ENCODE measurements at regions not wholly inside any gene's neighbourhood (a gene's known extent, or its start where the extent isn't known, plus 50 kb on each side); places are given as distances from the start of the nearest gene placed in this dataset.
A peak's percentile ranks its signal among the peaks of the same experiment; 100 is the strongest.
"Not testable (repeated sequence)": the region's sequence is repeated elsewhere in the genome, so short reads cannot be mapped to it uniquely, and the experiment has no call there.

GRCh38 chr1:220942278-220942677, 63.0 kb downstream of the HLX start:
- DNase-seq (ENCODE audit: low spot score) (no peak), ATAC-seq (no peak)

GRCh38 chr1:220942914-220943313, 63.7 kb downstream of the HLX start:
- not testable (repeated sequence) for ATAC-seq; DNase-seq (ENCODE audit: low spot score)

GRCh38 chr1:220943319-220943996, 64.2 kb downstream of the HLX start:
- DNase-seq (ENCODE audit: low spot score) (no peak), ATAC-seq (no peak)

- DNase-seq (ENCODE audit: low spot score) = no peak
- no peak for ATAC-seq
Observed at GRCh38 chr1:220950576-220950975, 71.3 kb downstream of the HLX start.

DNA sequence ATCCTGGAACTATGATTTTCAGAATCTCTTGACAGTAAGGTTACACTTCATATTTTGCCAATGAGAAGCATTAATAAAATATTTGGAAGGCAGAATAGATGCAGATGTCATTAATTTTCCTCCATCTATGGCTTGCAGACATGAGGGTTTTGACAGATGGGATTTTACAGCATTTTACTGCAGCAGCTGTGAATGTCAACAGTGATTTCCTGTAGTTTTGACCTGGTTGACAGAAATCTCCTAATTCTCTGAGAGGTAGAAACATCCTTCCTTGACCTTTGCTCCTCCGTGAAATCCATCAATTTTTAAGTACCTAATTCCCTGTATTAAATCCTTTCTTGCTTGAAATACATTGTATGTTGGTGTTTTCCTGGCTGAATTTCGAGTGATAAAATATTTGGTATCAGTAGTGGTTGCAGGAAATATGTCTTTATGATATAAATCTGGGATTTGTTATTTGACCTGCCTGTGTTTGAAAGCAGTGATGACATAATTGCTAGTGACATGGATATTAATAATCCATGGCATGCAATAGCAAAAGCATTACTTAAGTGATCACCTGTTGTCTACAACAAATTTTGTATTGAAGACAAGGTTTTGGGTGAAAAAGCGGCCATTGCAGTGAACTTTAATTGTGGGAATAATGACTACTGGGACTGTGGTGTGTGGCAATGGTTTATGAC, 73.9 kb downstream of the HLX start:
- no peak for DNase-seq (ENCODE audit: low spot score)
- no peak for ATAC-seq

GRCh38 chr1:220954321-220955075, 75.3 kb downstream of the HLX start:
- no peak for ATAC-seq
- no peak for DNase-seq (ENCODE audit: low spot score)

DNA sequence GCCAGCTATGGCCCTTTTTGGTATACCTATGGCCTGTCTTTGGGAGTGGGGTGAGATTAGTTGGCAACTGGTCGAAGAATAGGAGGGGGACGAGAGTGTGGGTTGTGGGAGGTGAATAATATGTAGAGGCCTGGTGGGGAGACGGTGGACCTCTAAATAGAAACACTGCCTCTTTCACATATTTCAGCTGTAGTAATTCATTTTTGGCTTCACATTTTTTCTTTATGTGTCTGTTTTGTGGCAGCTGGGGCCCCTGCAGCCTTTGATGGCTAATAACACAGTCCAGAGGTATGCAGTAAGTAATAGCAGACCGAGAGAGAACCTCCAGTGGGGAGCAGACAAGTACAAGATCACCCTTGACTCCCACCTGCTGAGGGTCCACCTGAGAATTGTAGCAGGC, 75.9 kb downstream of the HLX start:
- DNase-seq (ENCODE audit: low spot score) (no peak), ATAC-seq (no peak)

DNA sequence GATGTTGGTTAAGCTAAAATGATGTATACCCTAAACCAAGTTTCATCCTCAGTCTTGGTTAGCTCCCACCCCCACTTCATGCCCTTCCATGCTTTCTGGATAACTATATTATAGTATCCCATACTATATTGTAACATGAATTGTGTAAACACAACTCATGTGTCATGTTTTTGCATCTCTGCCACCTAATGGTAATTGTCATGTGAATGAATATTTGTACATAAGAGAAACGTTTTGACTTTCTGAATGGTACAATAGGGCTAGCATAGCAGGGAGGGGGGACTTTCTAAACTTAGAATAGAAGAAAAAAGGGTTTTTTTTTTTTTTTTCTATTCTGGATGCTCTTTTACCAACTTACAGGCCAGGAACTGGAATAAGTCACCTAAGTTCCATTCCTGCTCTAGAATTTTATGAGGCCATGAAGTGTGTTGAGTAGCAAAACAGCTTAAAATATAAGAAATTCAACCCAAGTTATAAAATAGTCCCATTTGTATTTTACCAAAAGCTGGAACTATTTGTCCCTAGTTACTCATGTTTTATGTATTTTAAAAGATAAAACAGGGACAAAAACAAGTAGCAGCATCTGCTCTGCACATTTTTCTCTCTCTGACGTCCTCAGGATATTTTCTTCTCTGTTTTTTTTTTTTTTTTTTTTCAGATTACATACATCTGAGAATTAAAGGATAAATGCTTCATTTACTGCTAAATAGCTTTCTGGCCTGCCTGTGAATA, 77.4 kb downstream of the HLX start:
- DNase-seq (ENCODE audit: low spot score) (no peak), ATAC-seq (no peak)

- ATAC-seq (no peak), DNase-seq (ENCODE audit: low spot score) (no peak)
Observed at GRCh38 chr1:220957233-220957605, 78.0 kb downstream of the HLX start.

DNA sequence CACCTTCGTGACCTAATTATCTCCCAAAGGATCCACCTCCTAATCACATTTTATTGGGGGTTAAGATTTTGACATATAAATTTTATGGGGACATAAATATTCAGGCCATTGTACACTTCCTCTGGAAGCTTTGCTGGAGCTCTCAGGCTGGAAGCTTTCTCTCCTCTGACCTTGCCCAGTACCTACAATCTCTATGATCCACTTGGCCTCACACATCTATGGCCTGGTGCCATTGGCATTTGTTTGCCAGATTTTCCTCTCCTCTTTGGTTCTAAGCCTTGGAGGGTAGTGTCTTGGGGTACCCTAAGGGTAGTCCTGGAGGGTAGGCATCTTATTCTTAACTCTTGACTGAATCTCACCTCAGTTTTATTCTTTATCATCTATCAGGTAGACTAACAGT, 79.0 kb downstream of the HLX start:
- DNase-seq (ENCODE audit: low spot score) (peak; percentile 54), ATAC-seq (peak; percentile 59)

DNA sequence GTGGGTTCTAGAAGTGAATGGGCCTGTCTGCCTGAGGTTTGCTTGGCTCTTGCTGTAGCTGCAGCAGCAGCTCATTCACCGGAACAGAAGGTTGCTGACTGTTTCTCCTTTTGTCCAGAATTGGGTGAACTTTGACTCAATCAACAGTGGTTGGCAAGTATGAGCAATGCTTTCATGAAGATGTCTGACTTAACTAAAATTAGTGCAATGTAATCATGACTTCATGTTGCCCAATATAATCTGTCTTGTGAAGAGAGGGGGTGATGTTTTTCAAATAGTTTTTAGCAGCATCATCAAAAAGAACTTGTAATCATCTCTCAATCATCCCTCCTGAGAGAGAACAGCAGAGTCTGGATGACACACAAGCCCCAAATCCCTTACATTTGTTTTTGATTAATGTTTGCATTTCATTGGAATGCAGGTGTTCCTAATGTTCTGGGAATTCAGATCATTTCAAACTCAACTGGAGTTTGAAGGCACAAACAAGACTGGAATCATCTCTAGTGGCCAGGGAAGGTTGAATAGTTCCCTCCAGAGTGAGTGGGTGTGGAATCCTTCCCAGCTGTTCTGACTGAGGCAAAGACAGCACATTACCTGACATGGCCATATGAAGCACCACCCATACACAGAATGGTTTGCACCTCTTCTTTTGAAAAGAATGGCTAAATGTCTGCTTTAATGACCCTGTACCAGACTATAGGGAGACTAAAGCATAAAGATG, 82.9 kb downstream of the HLX start:
- DNase-seq (ENCODE audit: low spot score) (peak; percentile 62), ATAC-seq (peak; percentile 96)

DNA sequence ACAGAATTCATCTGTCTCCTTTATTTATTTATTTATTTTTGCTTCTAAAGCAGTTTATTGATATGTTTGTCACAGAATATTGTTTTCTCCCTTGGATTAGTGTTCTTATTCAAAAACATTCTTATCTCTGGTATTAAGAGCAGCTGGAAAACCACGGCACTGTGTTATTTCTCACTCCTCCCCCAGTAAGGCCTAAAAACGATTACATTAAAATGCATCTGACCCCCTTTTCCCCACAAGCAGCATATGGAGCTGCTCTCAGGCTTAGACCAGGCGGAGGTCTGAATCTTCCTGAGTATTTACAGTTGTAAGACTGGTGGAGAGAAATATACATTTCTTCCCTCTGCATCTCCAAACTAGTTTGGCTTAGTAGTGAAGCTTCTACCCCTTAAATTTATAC, 86.8 kb downstream of the HLX start:
- DNase-seq (ENCODE audit: low spot score) (no peak), ATAC-seq (no peak)

GRCh38 chr1:220966473-220966872, 87.2 kb downstream of the HLX start:
- no peak for ATAC-seq
- DNase-seq (ENCODE audit: low spot score) = no peak

DNA sequence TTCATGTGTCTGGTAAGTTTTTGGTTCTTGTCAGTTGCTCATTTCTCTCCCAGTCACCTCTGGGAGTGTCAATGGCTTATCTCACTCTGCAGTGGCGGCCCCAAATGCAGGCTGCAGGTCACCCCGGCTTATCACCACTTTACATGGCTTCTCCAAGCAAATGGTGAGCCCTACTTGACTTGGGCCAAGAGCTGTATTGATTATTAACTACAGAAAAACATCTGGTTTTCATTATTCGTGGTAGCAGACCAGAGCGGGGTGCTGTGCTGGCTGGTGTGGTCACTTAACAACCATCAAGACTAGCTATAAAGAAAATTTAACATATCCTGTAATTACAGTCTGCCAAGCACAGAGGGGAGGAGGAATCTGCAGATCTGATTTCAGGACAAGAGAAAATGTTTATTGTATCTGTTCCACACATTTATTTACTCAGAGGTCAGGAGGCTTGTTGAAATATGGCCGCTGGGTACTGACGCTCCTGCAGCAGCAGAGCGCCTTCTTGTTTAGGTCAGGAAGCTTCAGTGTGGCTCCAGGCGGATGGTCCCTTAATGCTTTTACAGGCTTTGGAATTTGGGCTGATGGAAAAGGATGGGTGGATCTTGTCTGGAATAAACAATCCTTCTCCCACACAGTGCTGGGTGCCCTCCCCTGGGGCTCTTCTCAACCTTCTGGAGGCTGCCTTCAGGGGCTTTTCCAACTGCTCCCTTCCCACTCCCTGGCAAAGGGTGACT, 87.8 kb downstream of the HLX start:
- no peak for DNase-seq (ENCODE audit: low spot score)
- ATAC-seq = no peak

GRCh38 chr1:220967911-220968310, 88.7 kb downstream of the HLX start:
- DNase-seq (ENCODE audit: low spot score) (no peak), ATAC-seq (no peak)

DNA sequence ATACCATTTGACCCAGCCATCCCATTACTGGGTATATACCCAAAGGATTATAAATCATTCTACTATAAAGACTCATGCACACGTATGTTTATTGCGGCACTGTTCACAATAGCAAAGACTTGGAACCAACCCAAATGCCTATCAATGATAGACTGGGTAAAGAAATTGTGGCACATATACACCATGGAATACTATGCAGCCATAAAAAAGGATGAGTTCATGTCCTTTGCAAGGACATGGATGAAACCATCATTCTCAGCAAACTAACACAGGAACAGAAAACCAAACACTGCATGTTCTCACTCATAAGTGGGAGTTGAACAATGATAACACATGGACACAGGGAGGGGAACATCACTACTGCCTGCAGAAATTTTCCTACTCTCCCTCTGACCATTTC, 90.0 kb downstream of the HLX start:
- ATAC-seq; DNase-seq (ENCODE audit: low spot score): not testable (repeated sequence)

DNA sequence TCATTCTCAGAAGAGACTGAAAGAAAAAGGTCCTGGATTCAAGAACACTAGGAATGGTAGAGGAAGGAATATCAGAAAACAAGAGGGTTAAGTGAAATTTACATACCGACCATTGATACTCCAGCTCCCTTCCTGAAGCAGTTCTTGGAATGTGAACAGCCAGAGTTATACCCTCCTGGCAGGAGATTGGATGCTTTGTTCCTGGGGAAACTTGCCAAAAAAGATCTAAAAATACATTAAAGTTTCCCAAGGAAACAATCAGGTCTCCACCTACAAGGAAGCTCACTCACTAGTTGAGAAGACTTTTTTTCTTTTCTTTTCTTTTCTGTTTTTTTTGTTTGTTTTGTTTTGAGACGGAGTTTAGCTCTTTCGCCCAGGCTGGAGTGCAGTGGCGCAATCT, 91.1 kb downstream of the HLX start:
- ATAC-seq (no peak), DNase-seq (ENCODE audit: low spot score) (no peak)

DNA sequence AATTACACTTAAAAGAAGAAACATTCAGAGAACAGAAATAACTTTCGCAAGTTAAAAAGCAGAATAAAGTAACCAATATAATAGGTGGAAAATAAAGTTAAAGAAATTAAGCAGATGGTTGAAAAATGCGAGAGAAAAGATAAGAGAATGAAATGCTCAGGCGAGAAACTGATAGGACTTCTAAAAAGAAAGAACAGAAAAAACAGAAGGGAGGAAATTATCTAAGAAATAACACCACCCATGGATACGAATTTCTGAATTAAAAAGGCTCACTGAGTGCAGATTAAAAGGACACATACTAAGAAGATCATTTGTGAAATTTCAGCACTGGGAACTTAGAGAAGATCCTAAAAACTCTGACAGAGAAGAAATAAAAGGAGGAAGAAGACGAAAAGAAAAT, 92.0 kb downstream of the HLX start:
- ATAC-seq = no peak
- no peak for DNase-seq (ENCODE audit: low spot score)

DNA sequence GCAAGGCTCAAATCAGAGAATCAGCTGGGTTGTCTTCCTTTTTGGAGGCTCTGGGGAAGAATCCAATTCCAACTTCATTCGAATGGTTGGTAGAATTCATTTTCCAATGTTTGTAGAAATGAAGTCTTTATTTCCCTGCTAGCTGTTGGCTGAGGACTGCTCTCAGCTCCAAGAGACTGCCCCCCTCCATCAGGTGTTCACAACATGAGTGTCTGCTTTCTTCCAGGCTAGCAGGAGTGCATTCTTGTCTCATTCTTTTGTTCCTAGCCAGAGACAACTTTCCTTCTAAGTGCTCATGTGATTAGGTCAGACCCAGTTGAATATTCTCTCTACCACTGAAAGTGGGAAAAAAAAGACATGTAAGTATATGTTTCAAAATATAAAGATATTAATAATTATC, 95.2 kb downstream of the HLX start:
- DNase-seq (ENCODE audit: low spot score) (no peak), ATAC-seq (no peak)

DNA sequence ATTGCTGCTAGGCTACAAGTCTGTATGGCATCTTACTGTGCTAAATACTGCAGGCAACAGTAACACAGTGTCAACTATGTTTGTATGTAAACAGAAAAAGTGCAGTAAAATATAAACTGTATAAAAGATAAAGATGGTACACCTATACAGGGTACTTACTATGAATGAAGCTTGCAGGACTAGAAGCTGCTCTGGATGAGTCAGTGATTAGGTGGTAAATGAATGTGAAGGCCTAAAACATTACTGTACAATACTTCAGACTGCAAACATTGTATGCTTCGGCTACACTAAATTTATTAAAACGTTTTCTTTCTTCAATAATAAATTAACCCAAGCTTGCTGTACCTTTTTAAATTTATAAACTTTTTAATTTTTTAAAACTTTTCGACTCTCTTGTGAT, 97.1 kb downstream of the HLX start:
- ATAC-seq = no peak

More for the DNA sequence above, 97.1 kb downstream of the HLX start:
- no peak for DNase-seq (ENCODE audit: low spot score)

Measured in left lobe of liver (tissue), 2 donors.